Trophoblast cell (in vitro differentiated cells and primary cell): ENCODE measurements at regions not wholly inside any gene's neighbourhood (a gene's known extent, or its start where the extent isn't known, plus 50 kb on each side); places are given as distances from the start of the nearest gene placed in this dataset.

ENCODE experiments used
- DNase-seq, 2 donors: peaks; one replicate each; pipeline ENCODE4 v3.0.0-alpha.2; 2016
- H2AFZ ChIP-seq: 2 replicates; pipeline ENCODE4 v1.6.1; 2013; ENCODE audit warnings: low read length, moderate library complexity, mild to moderate bottlenecking; ENCODE audit not compliant: insufficient read depth, poor library complexity
- H2AK5ac ChIP-seq: 2 replicates; pipeline ENCODE4 v1.6.1; 2013; ENCODE audit warnings: mild to moderate bottlenecking, low read length
- H2BK120ac ChIP-seq: 2 replicates; pipeline ENCODE4 v1.6.1; 2013; ENCODE audit warnings: low read length, mild to moderate bottlenecking, moderate library complexity; ENCODE audit not compliant: insufficient read depth, poor library complexity
- H2BK12ac ChIP-seq: 2 replicates; pipeline ENCODE4 v1.6.1; 2013; ENCODE audit warnings: mild to moderate bottlenecking, low read length, moderate library complexity
- H2BK5ac ChIP-seq: 2 replicates; pipeline ENCODE4 v1.6.1; 2013; ENCODE audit warnings: low read length, low read depth, moderate library complexity, mild to moderate bottlenecking; ENCODE audit not compliant: poor library complexity
- H3K14ac ChIP-seq: 2 replicates; pipeline ENCODE4 v1.6.1; 2013; ENCODE audit warnings: mild to moderate bottlenecking, low read length
- H3K18ac ChIP-seq: 2 replicates; pipeline ENCODE4 v1.6.1; 2013; ENCODE audit warnings: mild to moderate bottlenecking, low read length
- H3K23ac ChIP-seq: 2 replicates; pipeline ENCODE4 v1.6.1; 2013; ENCODE audit warnings: low read length
- H3K27ac ChIP-seq: 2 replicates; pipeline ENCODE4 v1.5.1; 2013; ENCODE audit warnings: low read depth, mild to moderate bottlenecking, inconsistent platforms, low read length, moderate library complexity
- H3K27me3 ChIP-seq: 2 replicates; pipeline ENCODE4 v1.6.1; 2013; ENCODE audit warnings: inconsistent platforms, mild to moderate bottlenecking, low read length, moderate library complexity; ENCODE audit not compliant: insufficient read depth
- H3K36me3 ChIP-seq, 2 experiments: 1 replicate in 1 of 2; 2 replicates in 1 of 2; pipeline ENCODE4 v1.6.1; 2013; ENCODE audit warnings: low read length in 2 of 2, mild to moderate bottlenecking in 2 of 2, moderate library complexity in 1 of 2; ENCODE audit not compliant: insufficient read depth in 2 of 2, control insufficient read depth in 1 of 2
- H3K4ac ChIP-seq: 2 replicates; pipeline ENCODE4 v1.6.1; 2013; ENCODE audit warnings: low read depth, mild to moderate bottlenecking, low read length, moderate library complexity
- H3K4me1 ChIP-seq, 2 experiments: 1 replicate in 1 of 2; 2 replicates in 1 of 2; pipeline ENCODE4 v1.6.1; 2013; ENCODE audit warnings: low read length in 2 of 2, mild to moderate bottlenecking in 2 of 2, moderate library complexity in 1 of 2; ENCODE audit not compliant: insufficient read depth in 2 of 2, control insufficient read depth in 1 of 2
- H3K4me2 ChIP-seq: 2 replicates; pipeline ENCODE4 v1.6.1; 2013; ENCODE audit warnings: inconsistent platforms, mild to moderate bottlenecking, low read length, moderate library complexity
- H3K4me3 ChIP-seq: 2 replicates; pipeline ENCODE4 v1.5.1; 2013; ENCODE audit warnings: mild to moderate bottlenecking, low read depth, low read length, inconsistent platforms
- H3K79me1 ChIP-seq: one replicate; pipeline ENCODE4 v1.6.1; 2013; ENCODE audit warnings: low read length
- H3K79me2 ChIP-seq: 2 replicates; pipeline ENCODE4 v1.6.1; 2013; ENCODE audit warnings: low read length, mild to moderate bottlenecking; ENCODE audit not compliant: control insufficient read depth, insufficient read depth, poor library complexity
- H3K9ac ChIP-seq: 2 replicates; pipeline ENCODE4 v1.6.1; 2013; ENCODE audit warnings: mild to moderate bottlenecking, low read length
- H3K9me3 ChIP-seq: 2 replicates; pipeline ENCODE4 v1.6.1; 2013; ENCODE audit warnings: low read depth, mild to moderate bottlenecking, control low read depth, inconsistent platforms, low read length; ENCODE audit not compliant: insufficient read depth
- H4K12ac ChIP-seq: 2 replicates; pipeline ENCODE4 v1.6.1; 2013; ENCODE audit warnings: low read depth, mild to moderate bottlenecking, low read length, moderate library complexity
- H4K8ac ChIP-seq: 2 replicates; pipeline ENCODE4 v1.6.1; 2013; ENCODE audit warnings: low read depth, mild to moderate bottlenecking, low read length, moderate library complexity
- H4K91ac ChIP-seq: one replicate; pipeline ENCODE4 v1.6.1; 2013; ENCODE audit warnings: low read depth, mild to moderate bottlenecking, low read length, moderate library complexity
- WGBS: extraction: QIAGEN DNeasy Blood & Tissue Kit; methylation state at CpG from one replicate; pipeline ENCODE4 v1.1.7; 2013; ENCODE audit warnings: missing lambda C conversion rate; ENCODE audit not compliant: insufficient read length, insufficient coverage; ENCODE audit errors: extremely low coverage; 5-methylcytosine and 5-hydroxymethylcytosine counted together

DNA sequence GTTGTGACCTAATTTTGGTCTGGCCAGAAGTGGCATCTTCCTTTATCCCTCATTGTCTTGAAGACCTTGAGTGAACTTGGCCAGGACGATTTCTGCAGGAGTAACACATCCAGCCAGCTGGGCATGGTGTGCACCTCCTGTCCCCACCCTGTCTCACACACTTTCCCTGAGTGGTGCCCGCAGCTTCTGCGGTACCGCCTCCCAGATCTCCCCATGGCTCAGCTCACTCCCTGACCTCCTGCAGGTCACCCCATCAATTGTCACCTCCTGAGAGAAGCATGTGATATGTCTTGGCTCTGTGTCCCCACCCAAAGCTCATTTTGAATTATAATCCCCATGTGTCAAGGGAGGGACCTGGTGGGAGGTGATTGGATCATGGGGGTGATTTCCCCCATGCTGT, 50.2 kb upstream of the TP53I11 start:
- DNase-seq, result no peak
- Histone ChIP-seq H3K18ac (no peak overlapping the region), H3K23ac (no peak overlapping the region), H3K79me1 (no peaks in the 10 kb centered on the region), H3K4ac (no peak overlapping the region), H3K36me3 (no peaks in the 10 kb centered on the region), H2BK12ac (no peak overlapping the region), H3K9me3 (no peaks in the 10 kb centered on the region), H4K8ac (no peak overlapping the region), H2BK5ac (no peak overlapping the region), H3K14ac (no peak overlapping the region), H2AFZ (no peak overlapping the region), H3K4me1 (no peaks in the 10 kb centered on the region), H3K4me2 (no peak overlapping the region), H3K9ac (no peak overlapping the region), H3K27ac (no peak overlapping the region), H3K79me2 (no peaks in the 10 kb centered on the region), H4K12ac (no peak overlapping the region), H2AK5ac (no peak overlapping the region), H3K4me3 (no peak overlapping the region), H4K91ac (no peak overlapping the region), H3K27me3 (no peaks in the 10 kb centered on the region), H2BK120ac (no peak overlapping the region)
- no CpG with 5 or more reads among the region's 4 CpGs for WGBS

- no peak overlapping the region for H3K4me3 ChIP-seq
Observed at GRCh38 chr11:45001466-45002165, 50.9 kb upstream of the TP53I11 start.

GRCh38 chr11:45005106-45005505, 54.4 kb upstream of the TP53I11 start:
- Histone ChIP-seq H3K27me3 (no peaks in the 10 kb centered on the region), H2AFZ (no peak overlapping the region)
- no CpG with 5 or more reads among the region's 1 CpG for WGBS

More at GRCh38 chr11:45001466-45002165, 50.9 kb upstream of the TP53I11 start:
- H2AK5ac ChIP-seq, result no peak overlapping the region
- H4K91ac ChIP-seq, result no peak overlapping the region
- no peaks in the 10 kb centered on the region for H3K27me3 ChIP-seq
- no peaks in the 10 kb centered on the region for H3K79me2 ChIP-seq
- DNase-seq, result no peak
- no peak overlapping the region for H3K23ac ChIP-seq
- H3K36me3 ChIP-seq, result no peaks in the 10 kb centered on the region
- no peak overlapping the region for H3K18ac ChIP-seq
- H3K4ac ChIP-seq, result no peak overlapping the region
- H3K9me3 ChIP-seq, result no peaks in the 10 kb centered on the region
- H3K79me1 ChIP-seq, result no peaks in the 10 kb centered on the region
- no peak overlapping the region for H4K12ac ChIP-seq
- H3K4me2 ChIP-seq, result no peak overlapping the region
- H3K4me1 ChIP-seq, result no peaks in the 10 kb centered on the region
- H2BK12ac ChIP-seq, result no peak overlapping the region
- H4K8ac ChIP-seq, result no peak overlapping the region
- WGBS, result no CpG with 5 or more reads among the region's 6 CpGs
- H2BK5ac ChIP-seq, result no peak overlapping the region
- no peak overlapping the region for H3K27ac ChIP-seq
- H3K9ac ChIP-seq, result no peak overlapping the region
- H2AFZ ChIP-seq, result no peak overlapping the region
- H3K14ac ChIP-seq, result no peak overlapping the region
- no peak overlapping the region for H2BK120ac ChIP-seq

DNA sequence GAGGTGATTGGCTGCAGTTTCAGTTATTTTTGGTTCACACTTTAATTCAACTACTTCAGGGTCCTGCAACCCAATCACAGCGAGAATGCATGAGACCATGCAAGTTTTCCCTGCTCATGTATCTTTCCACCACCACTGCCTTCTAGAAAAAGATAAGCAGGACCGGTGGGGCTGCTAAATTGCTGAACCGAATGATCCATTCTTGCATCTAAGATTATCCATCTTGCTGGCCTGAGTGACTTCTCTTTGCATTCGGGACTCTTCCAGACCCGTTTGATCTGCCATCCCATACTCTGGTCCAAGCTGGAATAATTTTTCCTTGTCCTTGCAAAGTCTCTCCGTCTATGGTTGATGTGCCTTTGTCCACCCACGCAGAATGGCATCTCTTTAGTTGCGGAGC, 56.3 kb upstream of the TP53I11 start:
- no peaks in the 10 kb centered on the region for H3K27me3 ChIP-seq
- no peak overlapping the region for H3K27ac ChIP-seq
- peaks cover 2% of the 10 kb centered on the region for H3K9me3 ChIP-seq
- no peak overlapping the region for H2AK5ac ChIP-seq
- no peaks in the 10 kb centered on the region for H3K36me3 ChIP-seq
- no peak overlapping the region for H2BK12ac ChIP-seq
- no peak overlapping the region for H2AFZ ChIP-seq
- no CpG with 5 or more reads among the region's 8 CpGs for WGBS
- no peaks in the 10 kb centered on the region for H3K79me2 ChIP-seq
- no peak overlapping the region for H3K4me2 ChIP-seq
- H3K18ac ChIP-seq, result no peak overlapping the region
- H3K4me1 ChIP-seq, result no peaks in the 10 kb centered on the region
- H3K79me1 ChIP-seq, result no peaks in the 10 kb centered on the region
- H3K4ac ChIP-seq, result no peak overlapping the region
- H3K9ac ChIP-seq, result no peak overlapping the region
- no peak overlapping the region for H3K14ac ChIP-seq
- no peak overlapping the region for H2BK120ac ChIP-seq
- H4K91ac ChIP-seq, result no peak overlapping the region
- DNase-seq, result no peak
- no peak overlapping the region for H4K8ac ChIP-seq
- no peak overlapping the region for H4K12ac ChIP-seq
- no peak overlapping the region for H3K4me3 ChIP-seq
- no peak overlapping the region for H2BK5ac ChIP-seq
- H3K23ac ChIP-seq, result no peak overlapping the region

More at GRCh38 chr11:45005106-45005505, 54.4 kb upstream of the TP53I11 start:
- no peaks in the 10 kb centered on the region for H3K36me3 ChIP-seq
- no peak overlapping the region for H3K18ac ChIP-seq
- no peak overlapping the region for H3K4me3 ChIP-seq
- no peak overlapping the region for H3K9ac ChIP-seq
- H4K8ac ChIP-seq, result no peak overlapping the region
- no peak overlapping the region for H2AK5ac ChIP-seq
- H3K4me1 ChIP-seq, result no peaks in the 10 kb centered on the region
- no peaks in the 10 kb centered on the region for H3K79me1 ChIP-seq
- H3K14ac ChIP-seq, result no peak overlapping the region
- no peaks in the 10 kb centered on the region for H3K79me2 ChIP-seq
- DNase-seq, result no peak
- no peak overlapping the region for H3K23ac ChIP-seq
- H2BK12ac ChIP-seq, result no peak overlapping the region
- H3K4ac ChIP-seq, result no peak overlapping the region
- no peak overlapping the region for H2BK120ac ChIP-seq
- no peak overlapping the region for H4K12ac ChIP-seq
- no peak overlapping the region for H4K91ac ChIP-seq
- H2BK5ac ChIP-seq, result no peak overlapping the region
- no peak overlapping the region for H3K27ac ChIP-seq
- no peak overlapping the region for H3K4me2 ChIP-seq
- H3K9me3 ChIP-seq, result peaks cover 2% of the 10 kb centered on the region
